MCF 10A (cell line): ENCODE measurements at regions not wholly inside any gene's neighbourhood (a gene's known extent, or its start where the extent isn't known, plus 50 kb on each side); places are given as distances from the start of the nearest gene placed in this dataset.
A peak's percentile ranks its signal among the peaks of the same experiment; 100 is the strongest.

ENCODE experiments used
- BruUV-seq: library from RNA; stranded (reverse); fragments of 400-500 nt; replicated peaks from 2 replicates; lab custom pipeline; 2021; lab: Mats Ljungman, UMichigan
- CTCF ChIA-PET: fragments of 300-600 bp; sonication (Branson Sonifier 250); formaldehyde crosslinking; extraction: SDS; loops from one replicate; lab custom pipeline; 2021; ENCODE audit warnings: antibody characterized with exemption, inconsistent platforms; lab: Yijun Ruan, JAX
- POLR2A ChIA-PET: fragments of 300-600, 350-650 bp; sonication (Branson Sonifier 250); formaldehyde crosslinking; extraction: SDS; loops from one replicate; lab custom pipeline; 2020; ENCODE audit warnings: antibody characterized with exemption, inconsistent platforms; lab: Yijun Ruan, JAX
- DNase-seq: peaks from one replicate; pipeline ENCODE4 v3.0.0-alpha.2; 2018; ENCODE audit not compliant: unreplicated experiment
- H3K27ac Mint-ChIP-seq: one replicate; pipeline ENCODE4 v1.8.0; 2022; ENCODE audit warnings: mild to moderate bottlenecking, low read depth, mixed read lengths; ENCODE audit not compliant: unreplicated experiment
- H3K27me3 Mint-ChIP-seq: one replicate; pipeline ENCODE4 v1.8.0; 2022; ENCODE audit warnings: mixed read lengths; ENCODE audit not compliant: insufficient read depth, unreplicated experiment
- H3K36me3 Mint-ChIP-seq: one replicate; pipeline ENCODE4 v1.8.0; 2022; ENCODE audit warnings: mild to moderate bottlenecking, moderate library complexity, mixed read lengths; ENCODE audit not compliant: insufficient read depth, unreplicated experiment
- H3K4me1 Mint-ChIP-seq: one replicate; pipeline ENCODE4 v1.8.0; 2022; ENCODE audit warnings: mixed read lengths; ENCODE audit not compliant: insufficient read depth, unreplicated experiment
- H3K4me3 Mint-ChIP-seq: one replicate; pipeline ENCODE4 v1.8.0; 2022; ENCODE audit warnings: mild to moderate bottlenecking, moderate library complexity, mixed read lengths; ENCODE audit not compliant: unreplicated experiment
- H3K9me3 Mint-ChIP-seq: one replicate; pipeline ENCODE4 v1.8.0; 2022; ENCODE audit warnings: mixed read lengths; ENCODE audit not compliant: unreplicated experiment
- intact Hi-C: fragments of 100-400 bp; cut with micrococcal nuclease; formaldehyde crosslinking; loops from 2 replicates; pipeline ENCODE4 v1.14.1; 2022
- TF ChIP-seq, protein P1 (sequence below): fragments of 200-600 bp; IDR thresholded peaks from one replicate; pipeline ENCODE4 v1.8.0; 2022; ENCODE audit warnings: antibody characterized with exemption, mild to moderate bottlenecking; ENCODE audit not compliant: unreplicated experiment

GRCh38 chr6:91626911-91627310 is 1040.0 kb upstream of the MAP3K7 start:
- CTCF ChIA-PET = no interaction called here
- Mint-ChIP-seq H3K9me3 (no peaks in the 10 kb centered on the region), H3K27ac (no peak overlapping the region), H3K4me3 (no peak overlapping the region), H3K4me1 (no peaks in the 10 kb centered on the region), H3K36me3 (no peaks in the 10 kb centered on the region), H3K27me3 (peaks cover 22% of the 10 kb centered on the region)
- no TSS peak for BruUV-seq
- TF ChIP-seq, protein P1, sequence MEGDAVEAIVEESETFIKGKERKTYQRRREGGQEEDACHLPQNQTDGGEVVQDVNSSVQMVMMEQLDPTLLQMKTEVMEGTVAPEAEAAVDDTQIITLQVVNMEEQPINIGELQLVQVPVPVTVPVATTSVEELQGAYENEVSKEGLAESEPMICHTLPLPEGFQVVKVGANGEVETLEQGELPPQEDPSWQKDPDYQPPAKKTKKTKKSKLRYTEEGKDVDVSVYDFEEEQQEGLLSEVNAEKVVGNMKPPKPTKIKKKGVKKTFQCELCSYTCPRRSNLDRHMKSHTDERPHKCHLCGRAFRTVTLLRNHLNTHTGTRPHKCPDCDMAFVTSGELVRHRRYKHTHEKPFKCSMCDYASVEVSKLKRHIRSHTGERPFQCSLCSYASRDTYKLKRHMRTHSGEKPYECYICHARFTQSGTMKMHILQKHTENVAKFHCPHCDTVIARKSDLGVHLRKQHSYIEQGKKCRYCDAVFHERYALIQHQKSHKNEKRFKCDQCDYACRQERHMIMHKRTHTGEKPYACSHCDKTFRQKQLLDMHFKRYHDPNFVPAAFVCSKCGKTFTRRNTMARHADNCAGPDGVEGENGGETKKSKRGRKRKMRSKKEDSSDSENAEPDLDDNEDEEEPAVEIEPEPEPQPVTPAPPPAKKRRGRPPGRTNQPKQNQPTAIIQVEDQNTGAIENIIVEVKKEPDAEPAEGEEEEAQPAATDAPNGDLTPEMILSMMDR = no peak
- DNase-seq = peak; percentile 47
- intact Hi-C loops = no loop called here
- POLR2A ChIA-PET = no interaction called here

- no peak overlapping the region for H3K4me3 Mint-ChIP-seq
These were observed 1026.6 kb upstream of the MAP3K7 start for GRCh38 chr6:91613481-91613880.

DNA sequence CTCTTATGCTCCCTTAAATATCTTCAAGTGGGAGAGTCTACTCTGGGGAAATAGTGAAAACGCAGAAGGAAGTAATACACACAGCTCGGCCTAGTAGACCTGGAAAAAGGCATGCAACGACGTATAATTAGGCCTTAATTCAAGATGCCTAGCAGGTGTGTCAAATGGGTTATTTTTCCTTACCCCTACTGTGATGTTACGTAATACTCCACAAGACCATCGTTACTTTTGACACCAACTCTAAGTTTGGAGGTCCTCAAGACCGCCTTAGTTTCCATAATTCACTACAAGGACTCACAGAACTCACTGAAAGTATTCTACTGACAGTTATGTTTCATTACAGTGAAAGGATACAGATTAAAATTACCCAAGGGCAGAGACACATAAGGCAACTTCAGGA is 1024.3 kb upstream of the MAP3K7 start:
- Mint-ChIP-seq H3K27ac (no peak overlapping the region), H3K27me3 (no peaks in the 10 kb centered on the region), H3K36me3 (no peaks in the 10 kb centered on the region), H3K4me1 (no peaks in the 10 kb centered on the region), H3K9me3 (no peaks in the 10 kb centered on the region), H3K4me3 (no peak overlapping the region)
- no peak for DNase-seq
- intact Hi-C loops = no loop called here
- CTCF ChIA-PET = no interaction called here
- TF ChIP-seq, protein P1 = no peak
- POLR2A ChIA-PET = no interaction called here
- BruUV-seq = no TSS peak

More at GRCh38 chr6:91613481-91613880, 1026.6 kb upstream of the MAP3K7 start:
- H3K27me3 Mint-ChIP-seq = no peaks in the 10 kb centered on the region
- no peaks in the 10 kb centered on the region for H3K36me3 Mint-ChIP-seq
- POLR2A ChIA-PET = no interaction called here
- H3K27ac Mint-ChIP-seq = no peak overlapping the region
- H3K9me3 Mint-ChIP-seq = no peaks in the 10 kb centered on the region
- BruUV-seq = no TSS peak
- no peak for DNase-seq
- intact Hi-C loops = no loop called here
- TF ChIP-seq, protein P1 = no peak
- CTCF ChIA-PET = no interaction called here
- H3K4me1 Mint-ChIP-seq = no peaks in the 10 kb centered on the region

- Mint-ChIP-seq H3K4me1 (no peaks in the 10 kb centered on the region), H3K4me3 (no peak overlapping the region), H3K36me3 (no peaks in the 10 kb centered on the region), H3K9me3 (no peaks in the 10 kb centered on the region), H3K27me3 (no peaks in the 10 kb centered on the region), H3K27ac (no peak overlapping the region)
- DNase-seq = no peak
- TF ChIP-seq, protein P1 = no peak
- CTCF ChIA-PET = no interaction called here
- intact Hi-C loops = no loop called here
- POLR2A ChIA-PET = no interaction called here
- BruUV-seq = no TSS peak
These were observed 1021.6 kb upstream of the MAP3K7 start for GRCh38 chr6:91608428-91608827.
